Neutrophil (primary cell): ENCODE measurements at regions not wholly inside any gene's neighbourhood (a gene's known extent, or its start where the extent isn't known, plus 50 kb on each side); places are given as distances from the start of the nearest gene placed in this dataset.

Experiments used
- H3K27ac ChIP-seq: fragments of 200-600 bp; sonication (generic); 2 replicates; pipeline ENCODE4 v1.5.1; 2016; ENCODE audit warnings: mild to moderate bottlenecking, moderate library complexity
- H3K27me3 ChIP-seq: fragments of 200-600 bp; sonication (generic); 2 replicates; pipeline ENCODE4 v1.6.0; 2016; ENCODE audit warnings: mild to moderate bottlenecking
- H3K36me3 ChIP-seq: fragments of 200-600 bp; sonication (generic); 2 replicates; pipeline ENCODE4 v1.5.1; 2017
- H3K4me1 ChIP-seq, 2 experiments: fragments of 200-600 bp in 1 of 2; sonication (generic) in 1 of 2; 1 replicate in 1 of 2; 2 replicates in 1 of 2; pipeline versions ENCODE4 v1.5.1 to v1.6.1; 2013 to 2016; ENCODE audit warnings: low read depth in 1 of 2, low read length in 1 of 2, mild to moderate bottlenecking in 1 of 2, moderate library complexity in 1 of 2; ENCODE audit not compliant: control insufficient read depth in 1 of 2, insufficient read depth in 1 of 2
- H3K4me3 ChIP-seq, 2 experiments: fragments of 200-600 bp in 1 of 2; sonication (generic) in 1 of 2; 1 replicate in 1 of 2; 2 replicates in 1 of 2; pipeline ENCODE4 v1.5.1; 2013 to 2016; ENCODE audit warnings: low read depth in 1 of 2, low read length in 1 of 2, mild to moderate bottlenecking in 1 of 2, moderate library complexity in 1 of 2
- H3K9me3 ChIP-seq: fragments of 200-600 bp; sonication (generic); 2 replicates; pipeline ENCODE4 v1.5.1; 2016
- CTCF ChIP-seq: fragments of 200-600 bp; sonication (generic); IDR thresholded peaks from 2 replicates; pipeline ENCODE4 v1.5.1; 2016; ENCODE audit warnings: antibody characterized with exemption

GRCh38 chr2:12296915-12297314, 419.8 kb upstream of the TRIB2 start:
- H3K36me3 ChIP-seq, result no peaks in the 10 kb centered on the region
- no peak for TF ChIP-seq CTCF
- no peak overlapping the region for H3K4me3 ChIP-seq
- no peaks in the 10 kb centered on the region for H3K27me3 ChIP-seq
- H3K4me1 ChIP-seq, result no peaks in the 10 kb centered on the region
- no peaks in the 10 kb centered on the region for H3K9me3 ChIP-seq
- no peak overlapping the region for H3K27ac ChIP-seq

GRCh38 chr2:12298352-12298751, 418.4 kb upstream of the TRIB2 start:
- no peak overlapping the region for H3K4me3 ChIP-seq
- H3K27me3 ChIP-seq, result no peaks in the 10 kb centered on the region
- H3K27ac ChIP-seq, result no peak overlapping the region
- no peaks in the 10 kb centered on the region for H3K9me3 ChIP-seq
- H3K36me3 ChIP-seq, result no peaks in the 10 kb centered on the region
- no peak for TF ChIP-seq CTCF
- H3K4me1 ChIP-seq, result no peaks in the 10 kb centered on the region

GRCh38 chr2:12299431-12299830, 417.3 kb upstream of the TRIB2 start:
- H3K27ac ChIP-seq, result no peak overlapping the region
- no peak overlapping the region for H3K4me3 ChIP-seq
- H3K36me3 ChIP-seq, result no peaks in the 10 kb centered on the region
- no peak for TF ChIP-seq CTCF
- no peaks in the 10 kb centered on the region for H3K9me3 ChIP-seq
- no peaks in the 10 kb centered on the region for H3K4me1 ChIP-seq
- no peaks in the 10 kb centered on the region for H3K27me3 ChIP-seq

GRCh38 chr2:12300019-12300602, 416.6 kb upstream of the TRIB2 start:
- H3K27ac ChIP-seq, result no peak overlapping the region
- TF ChIP-seq CTCF, result no peak
- H3K36me3 ChIP-seq, result no peaks in the 10 kb centered on the region
- no peaks in the 10 kb centered on the region for H3K4me1 ChIP-seq
- no peaks in the 10 kb centered on the region for H3K27me3 ChIP-seq
- no peaks in the 10 kb centered on the region for H3K9me3 ChIP-seq
- no peak overlapping the region for H3K4me3 ChIP-seq

- Histone ChIP-seq H3K36me3 (no peaks in the 10 kb centered on the region), H3K27me3 (no peaks in the 10 kb centered on the region), H3K4me1 (no peaks in the 10 kb centered on the region), H3K9me3 (no peaks in the 10 kb centered on the region), H3K4me3 (no peak overlapping the region), H3K27ac (no peak overlapping the region)
- TF ChIP-seq CTCF, result no peak
Observed at GRCh38 chr2:12300927-12301326, 415.8 kb upstream of the TRIB2 start.

GRCh38 chr2:12302140-12302539, 414.6 kb upstream of the TRIB2 start:
- TF ChIP-seq CTCF, result no peak
- no peaks in the 10 kb centered on the region for H3K4me1 ChIP-seq

More at GRCh38 chr2:12302140-12302539, 414.6 kb upstream of the TRIB2 start:
- H3K4me3 ChIP-seq, result no peak overlapping the region
- no peak overlapping the region for H3K27ac ChIP-seq
- H3K27me3 ChIP-seq, result no peaks in the 10 kb centered on the region
- H3K9me3 ChIP-seq, result no peaks in the 10 kb centered on the region
- H3K36me3 ChIP-seq, result no peaks in the 10 kb centered on the region
